HG02798 (cell line): ENCODE measurements at regions not wholly inside any gene's neighbourhood (a gene's known extent, or its start where the extent isn't known, plus 50 kb on each side); places are given as distances from the start of the nearest gene placed in this dataset.
A peak's percentile ranks its signal among the peaks of the same experiment; 100 is the strongest.
"Not testable (repeated sequence)": the region's sequence is repeated elsewhere in the genome, so short reads cannot be mapped to it uniquely, and the experiment has no call there.

Source experiments
- ATAC-seq: cut with Tn5 transposase; IDR thresholded peaks from one replicate; pipeline ENCODE4 v1.9.1; 2021; ENCODE audit warnings: mild to moderate bottlenecking; ENCODE audit not compliant: unreplicated experiment, poor library complexity

GRCh38 chr13:27327633-27328032 lies 57.0 kb downstream of the RASL11A start:
- ATAC-seq, result no peak

- no peak for ATAC-seq
Observed at GRCh38 chr13:27329210-27329609, 58.6 kb downstream of the RASL11A start.

- ATAC-seq, result no peak
Observed at GRCh38 chr13:27334774-27335435, 64.3 kb downstream of the RASL11A start.

- ATAC-seq, result no peak
Observed at GRCh38 chr13:27336014-27336673, 65.5 kb downstream of the RASL11A start.

- ATAC-seq, result no peak
Observed at GRCh38 chr13:27338207-27338606, 67.6 kb downstream of the RASL11A start.

GRCh38 chr13:27338816-27339215 lies 68.2 kb downstream of the RASL11A start:
- no peak for ATAC-seq

GRCh38 chr13:27339299-27339698 lies 68.7 kb downstream of the RASL11A start:
- peak; percentile 63 for ATAC-seq

GRCh38 chr13:27341616-27342015 lies 71.0 kb downstream of the RASL11A start:
- ATAC-seq, result no peak

- ATAC-seq, result no peak
Observed at GRCh38 chr13:27347211-27347772, 76.7 kb downstream of the RASL11A start.

- ATAC-seq, result no peak
Observed at GRCh38 chr13:27348461-27348860, 76.0 kb upstream of the GTF3A start.

- no peak for ATAC-seq
Observed at GRCh38 chr13:27349458-27349857, 75.0 kb upstream of the GTF3A start.

- not testable (repeated sequence) for ATAC-seq
Observed at GRCh38 chr13:27350825-27351224, 73.6 kb upstream of the GTF3A start.

- ATAC-seq, result no peak
Observed at GRCh38 chr13:27352698-27353097, 71.7 kb upstream of the GTF3A start.

- ATAC-seq, result peak; percentile 95
Observed at GRCh38 chr13:27353166-27353583, 71.2 kb upstream of the GTF3A start.

GRCh38 chr13:27353708-27354107 lies 70.7 kb upstream of the GTF3A start:
- ATAC-seq, result no peak

- no peak for ATAC-seq
Observed at GRCh38 chr13:27354379-27354778, 70.0 kb upstream of the GTF3A start.

GRCh38 chr13:27355894-27356293 lies 68.5 kb upstream of the GTF3A start:
- ATAC-seq, result no peak

- ATAC-seq, result no peak
Observed at GRCh38 chr13:27358420-27358819, 66.0 kb upstream of the GTF3A start.

- ATAC-seq, result no peak
Observed at GRCh38 chr13:27359199-27359821, 65.1 kb upstream of the GTF3A start.

- no peak for ATAC-seq
Observed at GRCh38 chr13:27360562-27360961, 63.9 kb upstream of the GTF3A start.

- ATAC-seq, result peak; percentile 86
Observed at GRCh38 chr13:27362064-27362751, 62.2 kb upstream of the GTF3A start.
